NCI-H69 (cell line): ENCODE measurements at regions not wholly inside any gene's neighbourhood (a gene's known extent, or its start where the extent isn't known, plus 50 kb on each side); places are given as distances from the start of the nearest gene placed in this dataset.

Experiments used
- DNase-seq: peaks from one replicate; lab custom pipeline; 2025; lab: John Stamatoyannopoulos, UW

DNA sequence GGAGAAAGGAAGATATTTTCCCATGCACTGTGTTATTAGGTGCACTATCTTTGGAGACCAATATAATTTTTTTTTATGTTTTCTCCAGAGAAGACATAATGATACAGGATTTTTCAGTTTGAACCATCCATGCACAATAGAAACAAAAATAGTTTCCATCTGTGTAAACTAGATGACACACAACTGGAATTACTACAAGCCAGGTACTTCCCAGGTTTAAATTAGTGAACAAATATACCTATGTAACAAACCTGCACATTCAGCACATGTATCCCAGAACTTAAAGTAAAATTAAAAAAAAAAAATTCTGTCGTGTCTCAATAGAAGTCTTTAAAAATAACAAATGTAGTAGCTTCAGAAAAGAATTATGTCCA is 1616.8 kb upstream of the ACVR2A start:
- DNase-seq, result no peak

GRCh38 chr2:146227152-146228019 is 1617.4 kb upstream of the ACVR2A start:
- no peak for DNase-seq

DNA sequence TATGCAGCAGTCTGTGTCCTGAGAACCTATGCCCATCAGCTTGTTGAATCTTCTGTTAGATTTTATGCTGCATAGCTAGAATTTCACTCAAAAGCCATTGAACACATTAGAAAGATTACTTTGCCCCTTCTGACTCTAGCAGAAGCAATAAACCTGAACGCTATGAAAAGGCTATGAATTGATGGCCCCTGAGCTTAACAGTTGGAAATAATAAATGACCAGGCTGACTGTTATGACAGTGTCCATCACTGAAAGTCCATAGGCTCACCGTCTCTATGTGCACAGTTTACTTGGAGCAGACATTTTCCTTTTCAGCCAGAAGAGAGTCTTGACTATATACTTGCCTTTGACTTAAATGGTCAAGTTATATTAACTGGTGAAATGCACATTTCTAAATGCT is 1618.8 kb upstream of the ACVR2A start:
- DNase-seq, result no peak

- no peak for DNase-seq
These were observed 1623.0 kb upstream of the ACVR2A start for GRCh38 chr2:146221826-146222225.

GRCh38 chr2:146220957-146221356 is 1623.9 kb upstream of the ACVR2A start:
- DNase-seq, result no peak

GRCh38 chr2:146214394-146214929 is 1630.4 kb upstream of the ACVR2A start:
- DNase-seq, result no peak

DNA sequence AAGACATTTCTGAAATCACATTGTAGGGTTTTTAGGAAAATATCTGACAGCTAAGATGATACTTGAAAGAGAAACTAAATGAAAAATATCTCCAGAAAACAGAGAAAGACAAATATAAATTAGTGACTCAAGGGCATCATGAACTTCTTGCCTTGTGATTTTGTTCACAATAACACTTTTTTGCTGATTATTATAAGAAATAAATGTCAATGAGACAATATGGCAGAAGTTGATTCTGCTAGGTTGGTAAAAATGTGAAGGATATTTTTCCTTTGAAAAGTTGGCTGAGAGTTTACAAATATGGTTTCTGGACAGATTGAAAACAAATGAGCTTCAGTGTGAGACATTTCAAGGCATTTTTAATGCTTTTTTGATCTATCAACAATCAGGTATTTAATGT is 1631.2 kb upstream of the ACVR2A start:
- no peak for DNase-seq

DNA sequence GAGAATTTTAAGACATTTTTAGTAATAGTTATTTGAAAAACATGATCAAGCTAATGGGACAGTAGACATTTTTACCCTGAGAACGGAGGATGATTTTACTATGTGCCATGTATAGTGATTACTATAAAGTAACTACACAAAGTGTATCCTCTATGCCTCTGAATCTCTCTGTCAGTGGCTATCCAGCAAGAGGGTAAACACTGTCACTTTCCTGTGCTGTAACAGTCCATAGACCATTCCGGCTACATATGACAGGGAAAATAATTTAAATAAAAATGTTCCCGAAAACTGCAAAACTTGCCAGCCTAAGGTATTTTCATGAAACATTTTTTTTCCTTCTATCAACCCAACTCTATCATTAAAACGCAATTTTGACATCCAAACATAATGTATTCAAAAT is 1632.2 kb upstream of the ACVR2A start:
- DNase-seq, result no peak

DNA sequence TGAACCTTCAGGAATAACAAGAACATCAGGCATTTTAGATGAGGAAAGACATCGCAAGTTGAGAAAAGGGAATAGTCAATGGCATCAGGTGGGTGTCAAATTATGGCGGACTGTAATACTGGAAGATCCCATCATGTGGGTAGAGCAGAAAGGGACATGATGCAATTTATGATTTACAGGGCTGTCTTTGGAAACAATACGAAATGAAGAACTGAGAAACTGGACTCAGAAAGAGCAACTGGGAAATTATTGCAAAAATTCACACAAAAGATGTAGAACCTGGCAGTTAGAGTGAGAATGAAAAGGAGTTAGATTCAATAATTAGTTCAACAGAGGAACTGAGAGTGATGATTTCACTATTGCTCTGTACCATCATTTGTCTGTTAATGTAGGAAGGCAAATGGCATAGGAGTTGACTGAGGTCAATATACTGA is 1635.0 kb upstream of the ACVR2A start:
- DNase-seq, result no peak

DNA sequence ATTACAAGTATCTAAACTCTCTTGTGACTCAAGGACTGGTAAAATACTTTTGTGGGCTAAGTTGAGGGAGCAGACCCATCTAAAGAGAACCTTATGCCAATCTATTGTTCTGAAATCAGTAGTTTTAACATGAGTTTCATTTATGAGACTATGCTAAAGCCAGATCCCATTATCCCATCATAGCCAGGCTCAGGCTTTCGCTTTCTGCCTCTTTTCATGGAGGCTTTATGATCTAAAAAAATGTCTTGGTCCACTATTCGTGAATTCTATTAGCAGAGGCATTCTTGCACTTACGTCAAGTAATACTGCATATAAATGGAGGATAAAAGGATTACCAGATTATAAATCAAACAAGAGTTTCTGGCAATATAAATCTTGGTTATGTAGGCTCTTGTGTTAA is 1636.9 kb upstream of the ACVR2A start:
- DNase-seq, result no peak

DNA sequence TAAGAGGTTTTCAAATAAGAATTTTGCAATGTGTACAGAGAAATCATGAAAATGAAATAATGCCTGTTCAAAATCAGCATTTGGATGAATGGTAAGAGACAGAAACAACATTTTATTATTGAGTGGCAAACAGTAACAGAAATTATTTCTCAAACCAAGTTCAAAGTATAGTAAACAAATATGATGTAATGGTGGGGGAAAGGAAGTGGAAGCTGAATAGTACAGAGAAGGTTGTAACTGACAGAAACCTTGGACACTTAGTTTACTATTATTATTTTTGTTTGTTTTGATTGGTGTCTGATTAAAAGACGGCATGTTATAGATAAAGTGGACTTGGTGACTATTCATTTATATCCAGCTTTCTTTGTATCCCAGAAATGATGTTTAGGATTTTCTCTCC is 1637.4 kb upstream of the ACVR2A start:
- no peak for DNase-seq

DNA sequence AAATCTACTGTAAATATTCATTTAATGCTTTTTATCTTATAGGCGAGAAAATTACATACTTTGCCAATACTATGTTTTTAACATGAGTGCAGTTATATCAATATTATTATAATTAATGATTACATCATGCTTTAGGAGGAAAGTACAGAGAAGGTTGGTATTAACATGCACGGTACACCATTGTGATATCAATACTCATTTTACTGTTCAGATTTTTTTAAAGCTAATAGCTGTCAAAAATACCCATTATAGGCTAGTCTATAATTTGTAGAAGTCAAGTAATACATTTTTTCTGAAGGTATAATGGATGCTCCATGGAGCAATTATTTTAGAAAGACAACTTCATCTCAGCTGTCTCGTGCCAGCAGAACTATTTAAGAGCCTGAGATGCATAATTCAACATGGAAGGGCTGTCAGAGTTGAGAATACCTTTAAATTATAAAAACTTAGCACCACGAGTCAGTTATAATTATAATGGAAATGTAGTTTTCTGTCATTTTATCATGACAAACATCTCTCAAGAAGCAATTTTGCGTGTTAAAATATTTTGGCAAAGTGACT is 1641.7 kb upstream of the ACVR2A start:
- no peak for DNase-seq

GRCh38 chr2:146193619-146194018 is 1651.2 kb upstream of the ACVR2A start:
- no peak for DNase-seq

GRCh38 chr2:146189541-146189940 is 1655.3 kb upstream of the ACVR2A start:
- DNase-seq, result no peak

DNA sequence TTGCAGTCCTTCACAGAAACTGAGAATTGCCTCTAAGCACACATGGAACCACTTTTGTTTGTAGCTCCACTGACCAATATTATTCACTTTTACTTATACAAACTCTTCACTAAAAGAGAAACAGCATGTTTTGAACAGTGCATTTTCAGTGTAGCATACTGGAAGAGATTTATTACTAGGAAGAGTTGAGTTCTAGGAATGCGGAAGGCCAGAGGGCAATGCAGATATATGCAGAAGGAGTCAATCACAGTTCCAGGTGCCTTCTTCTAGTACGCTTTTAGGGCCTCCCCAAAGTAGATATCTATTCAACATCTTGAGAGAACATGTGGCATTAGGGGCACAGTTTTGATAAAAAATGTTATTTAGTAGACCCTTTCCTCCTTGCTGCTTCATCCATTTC is 1654.0 kb upstream of the ZEB2 start:
- DNase-seq, result no peak

DNA sequence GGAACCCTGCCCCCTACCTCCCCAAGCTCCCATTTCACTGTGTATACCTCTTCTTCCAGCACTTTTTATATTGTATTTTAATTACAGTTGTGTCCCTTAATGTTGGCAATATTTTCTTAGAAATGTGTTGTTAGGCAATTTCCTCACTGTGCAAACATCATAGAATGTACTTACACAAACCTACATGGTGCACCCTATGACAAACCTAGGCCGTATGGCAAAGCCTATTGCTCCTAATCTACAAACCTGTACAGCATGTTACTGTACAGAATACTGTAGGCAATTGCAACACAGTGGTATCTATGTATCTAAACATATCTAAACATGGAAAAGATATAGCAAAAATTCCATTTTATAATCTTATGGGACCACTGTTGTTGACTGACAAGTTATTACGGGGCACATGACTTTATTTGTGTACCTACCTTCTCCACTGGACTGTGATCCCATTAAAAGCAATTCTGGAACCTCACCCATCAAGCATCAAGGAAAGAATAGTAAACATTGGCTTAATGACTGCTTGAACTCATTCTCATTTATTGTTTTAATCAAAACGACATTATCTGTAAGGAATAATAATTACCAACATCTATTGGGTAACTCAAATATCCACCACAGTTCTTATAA is 1641.5 kb upstream of the ZEB2 start:
- DNase-seq, result no peak

- no peak for DNase-seq
These were observed 1638.3 kb upstream of the ZEB2 start for GRCh38 chr2:146158072-146158674.

DNA sequence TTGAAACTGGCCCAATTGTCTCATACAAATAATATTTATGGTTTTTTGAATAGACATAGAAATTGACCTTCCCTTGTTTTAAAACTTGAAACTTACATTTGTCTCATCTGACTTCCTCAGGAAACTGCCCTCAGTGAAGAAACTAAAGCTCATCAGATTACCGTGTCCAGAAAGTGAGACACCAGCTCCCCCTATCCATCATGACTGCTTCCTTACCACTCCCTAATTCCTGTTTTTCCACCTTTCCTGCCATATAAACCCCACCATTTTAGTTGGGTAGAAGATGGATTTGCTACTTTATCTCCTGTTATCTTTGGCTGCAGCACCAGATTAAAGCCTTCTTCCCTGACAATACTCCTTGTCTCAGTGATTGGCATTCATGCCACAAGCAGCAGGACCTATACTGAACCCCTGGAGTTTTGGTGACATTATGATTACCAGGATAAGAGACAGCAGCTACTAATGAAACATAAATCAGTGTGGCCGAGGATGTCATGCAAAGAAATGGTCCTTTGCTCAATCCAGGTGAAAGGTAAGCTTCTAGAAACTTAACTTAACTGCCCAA is 1627.6 kb upstream of the ZEB2 start:
- DNase-seq, result no peak

- DNase-seq, result no peak
These were observed 1624.1 kb upstream of the ZEB2 start for GRCh38 chr2:146143971-146144370.

GRCh38 chr2:146138820-146139219 is 1618.9 kb upstream of the ZEB2 start:
- no peak for DNase-seq

DNA sequence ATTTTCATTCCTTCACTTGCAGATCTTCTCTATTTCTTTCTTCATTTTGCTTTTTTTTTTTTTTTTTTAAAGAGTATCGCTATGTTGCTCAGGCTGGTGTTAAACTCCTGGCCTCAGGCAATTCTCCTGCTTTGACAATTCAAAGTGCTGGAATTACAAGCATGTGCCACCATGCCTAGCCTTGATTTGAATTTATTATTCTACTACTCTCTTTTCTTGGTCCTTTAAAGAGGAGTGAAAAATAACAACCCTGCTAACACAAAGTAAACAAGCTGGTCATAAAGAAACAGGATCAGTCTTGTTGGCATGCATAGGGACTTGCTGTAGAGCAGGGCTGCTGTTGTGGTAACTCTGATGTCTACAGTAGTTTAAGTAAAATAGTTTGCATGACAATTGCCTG is 1615.3 kb upstream of the ZEB2 start:
- DNase-seq, result no peak

DNA sequence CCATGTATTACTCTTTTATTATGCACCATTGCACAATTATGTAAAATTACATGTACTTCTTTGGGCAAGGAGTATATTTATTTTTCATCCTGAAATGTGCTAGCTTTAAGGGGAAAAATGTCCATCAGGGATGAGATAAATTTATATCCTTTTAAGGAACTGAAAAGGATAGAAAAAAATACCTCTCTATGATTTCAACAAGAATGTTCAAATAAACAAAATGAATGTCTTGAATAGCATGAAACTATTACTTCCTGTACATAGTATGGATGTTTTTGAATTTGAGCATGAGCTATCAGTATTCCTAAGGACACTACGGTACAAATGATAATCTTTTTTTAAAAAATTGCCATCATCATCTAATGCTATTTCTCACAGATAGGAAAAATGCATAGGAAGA is 1611.9 kb upstream of the ZEB2 start:
- DNase-seq, result no peak
